Retina (tissue), 1 donor: ENCODE measurements at regions not wholly inside any gene's neighbourhood (a gene's known extent, or its start where the extent isn't known, plus 50 kb on each side); places are given as distances from the start of the nearest gene placed in this dataset.
"Not testable (repeated sequence)": the region's sequence is repeated elsewhere in the genome, so short reads cannot be mapped to it uniquely, and the experiment has no call there.

Source experiments
- DNase-seq: peaks from one replicate; pipeline ENCODE4 v3.0.0-alpha.2; 2016

DNA sequence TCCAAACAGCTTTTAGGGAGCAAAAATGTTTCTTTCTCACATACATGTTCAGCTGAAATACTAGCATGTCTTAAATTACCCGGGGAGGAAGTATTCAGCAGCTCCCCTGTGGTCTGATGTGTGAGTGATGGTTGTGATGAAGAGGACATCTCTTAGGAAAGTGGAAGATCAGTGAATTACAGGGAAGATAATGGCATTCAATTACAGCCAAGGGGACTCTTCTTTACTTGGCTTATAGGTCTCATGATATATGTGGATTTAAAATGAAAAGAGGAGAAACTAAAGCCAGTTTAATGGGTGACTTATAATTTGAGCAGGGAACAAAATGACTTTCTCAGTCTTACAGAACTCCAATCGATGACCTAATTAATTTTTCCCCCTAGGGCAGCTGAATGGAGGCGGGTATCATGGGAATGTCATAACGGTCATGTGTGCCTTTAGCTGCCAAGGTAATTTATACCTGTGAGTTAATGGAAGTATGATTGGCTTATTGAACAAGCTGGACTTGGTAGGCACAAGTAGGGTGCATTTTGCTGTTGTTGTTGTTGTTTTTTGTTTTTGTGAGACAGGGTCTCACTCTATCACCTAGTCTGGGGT, 198.8 kb downstream of the HIPK3 start:
- no peak for DNase-seq

DNA sequence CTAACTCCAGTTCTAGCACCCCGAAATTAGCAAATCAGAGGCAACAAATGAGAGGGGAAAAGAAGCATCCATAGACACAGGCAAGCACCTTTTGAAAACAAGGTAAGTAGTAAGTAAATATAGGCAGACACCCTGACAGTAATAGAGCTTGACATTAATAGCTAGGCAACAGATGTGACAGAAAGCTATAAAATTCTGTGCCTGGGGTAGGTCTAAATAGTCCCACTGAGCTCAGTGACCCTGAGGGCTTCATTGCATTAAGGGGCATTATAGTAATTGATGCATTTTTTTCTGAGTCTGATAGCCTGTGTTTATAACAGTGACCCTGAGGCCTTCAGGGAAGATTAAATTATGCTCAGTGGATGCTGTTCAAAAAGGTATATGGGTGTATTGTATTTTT, 197.1 kb downstream of the HIPK3 start:
- DNase-seq = peak; percentile 47

- no peak for DNase-seq
These were observed 195.8 kb downstream of the HIPK3 start for GRCh38 chr11:33452836-33453624.

DNA sequence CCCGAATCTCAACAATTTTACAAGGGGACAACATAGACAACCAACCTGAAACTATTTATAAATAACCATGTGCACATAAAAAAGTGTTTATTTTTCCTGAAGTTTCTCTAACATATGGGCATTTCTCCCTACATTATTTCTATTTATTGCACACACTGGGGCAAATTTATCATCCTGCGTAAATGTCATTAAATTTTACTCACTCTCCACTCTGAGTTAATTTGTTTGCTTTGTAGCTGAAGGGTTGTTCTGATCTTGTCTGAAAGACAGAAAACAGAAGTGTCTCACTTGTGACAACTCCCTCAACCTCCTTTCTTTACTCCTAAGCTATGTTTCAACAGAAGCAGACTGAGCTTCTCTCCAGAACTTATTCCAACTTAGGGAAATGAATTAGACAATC, 194.2 kb downstream of the HIPK3 start:
- no peak for DNase-seq

DNA sequence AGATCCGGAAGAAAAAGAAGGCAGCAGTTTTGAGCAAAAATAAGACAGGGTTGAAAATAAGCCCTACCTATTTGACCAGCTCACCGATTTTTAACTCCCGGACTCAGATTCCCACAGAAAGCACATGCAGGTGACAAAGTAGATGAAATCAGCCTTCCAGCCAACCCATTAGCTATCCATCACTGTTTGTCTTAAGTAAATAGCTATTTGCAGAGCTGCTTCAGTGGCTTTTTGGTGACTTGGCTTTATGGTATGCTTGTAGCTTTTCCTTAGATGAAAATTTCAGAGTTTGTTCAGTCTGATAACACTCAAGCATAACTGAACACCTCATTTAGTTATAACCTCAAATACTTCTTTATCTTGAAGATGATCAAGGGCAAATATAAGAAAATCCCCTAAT, 192.6 kb downstream of the HIPK3 start:
- no peak for DNase-seq

GRCh38 chr11:33448461-33449130, 191.4 kb downstream of the HIPK3 start:
- no peak for DNase-seq

DNA sequence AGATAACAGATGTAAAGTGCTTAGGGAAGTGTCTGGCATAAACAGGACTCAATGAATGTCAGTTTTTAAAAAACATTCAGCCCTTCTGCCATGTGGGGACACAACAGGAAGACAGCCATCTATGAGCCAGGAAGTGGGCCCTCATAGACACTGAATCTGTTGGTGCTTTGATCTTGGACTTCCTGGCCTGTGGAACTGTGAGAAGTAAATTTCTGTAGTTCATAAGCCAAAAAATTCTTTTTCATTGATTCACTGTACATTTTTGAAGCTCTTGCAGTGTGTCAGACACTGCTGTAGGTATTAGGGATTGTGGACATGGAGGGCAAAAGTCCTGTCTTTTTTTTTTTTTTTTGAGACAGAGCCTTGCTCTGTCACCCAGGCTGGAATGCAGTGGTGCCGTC, 188.6 kb downstream of the HIPK3 start:
- no peak for DNase-seq

DNA sequence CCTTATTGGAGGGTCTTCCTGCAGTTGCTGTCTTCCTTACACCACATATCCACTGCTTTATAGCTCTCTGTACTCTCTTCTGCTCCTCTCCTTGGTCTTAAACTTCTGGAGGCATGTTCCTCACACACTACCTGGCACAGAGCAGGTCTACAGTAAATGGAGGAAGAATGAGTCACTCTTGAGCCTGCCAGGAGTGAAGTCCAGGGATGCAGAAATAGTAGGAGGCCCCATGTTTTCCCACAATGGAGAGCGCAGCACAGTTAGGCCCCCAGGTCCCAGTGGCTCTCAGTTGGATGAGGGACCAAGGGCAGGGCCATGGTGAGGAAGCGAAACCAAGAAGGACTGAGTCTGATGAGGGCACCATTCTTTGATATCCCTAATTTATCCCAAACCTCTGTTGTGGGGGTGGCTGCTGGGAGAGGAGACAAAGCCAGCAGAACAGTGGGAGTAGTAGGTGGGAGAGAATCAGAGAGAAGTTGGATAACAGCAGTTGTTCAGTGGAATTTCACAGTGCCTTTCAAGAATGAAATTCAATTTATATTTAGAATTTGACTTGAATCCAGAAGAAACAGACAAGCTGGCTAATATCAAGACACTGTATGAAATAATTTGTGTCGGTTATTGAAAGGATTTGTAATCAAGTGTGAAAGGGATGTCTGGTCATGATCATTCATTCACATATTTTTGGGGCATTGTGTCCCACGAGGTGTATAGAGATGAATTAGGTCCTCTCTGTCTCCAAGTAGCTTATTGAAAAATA, 187.8 kb downstream of the HIPK3 start:
- DNase-seq = no peak

- DNase-seq = no peak
These were observed 186.5 kb downstream of the HIPK3 start for GRCh38 chr11:33443684-33444083.

- DNase-seq = no peak
These were observed 181.1 kb downstream of the HIPK3 start for GRCh38 chr11:33438301-33438700.

DNA sequence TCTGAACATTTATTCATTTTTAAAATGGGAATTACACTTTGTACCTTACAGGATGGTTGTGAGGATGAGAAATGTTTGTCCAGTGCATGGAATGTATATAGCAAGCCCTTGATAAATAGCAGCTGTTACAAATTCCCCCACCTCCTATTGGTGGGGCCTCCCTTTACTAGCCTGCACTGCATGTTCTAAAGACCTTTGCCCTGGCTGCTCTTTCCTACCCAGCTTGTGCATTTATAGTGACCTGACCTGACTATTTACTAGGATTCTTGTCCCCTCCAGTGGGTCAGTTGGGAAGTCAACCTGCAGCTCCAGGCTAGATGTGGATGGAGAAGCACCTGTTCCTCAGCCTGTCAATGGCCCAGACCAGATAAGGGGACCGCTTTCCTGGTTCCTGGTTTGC, 180.3 kb downstream of the HIPK3 start:
- no peak for DNase-seq

DNA sequence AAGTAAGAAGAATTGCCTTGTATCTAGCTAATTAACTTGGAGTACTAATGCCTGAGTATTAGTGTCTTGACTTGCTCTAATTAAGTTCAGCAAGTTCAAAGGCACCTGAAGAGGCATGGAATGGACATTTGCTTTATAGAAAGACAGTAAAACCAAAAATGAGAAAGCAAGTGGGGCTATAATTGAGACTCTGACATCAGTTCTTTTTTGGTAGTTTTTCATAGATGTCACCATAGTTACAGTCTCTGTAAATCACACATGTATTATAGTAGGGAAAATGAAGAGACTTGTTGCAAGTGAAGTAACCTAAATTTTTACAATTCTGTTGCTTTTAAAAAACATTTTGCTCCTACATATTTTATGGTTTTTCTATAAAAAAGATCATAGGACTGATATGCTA, 178.0 kb downstream of the HIPK3 start:
- DNase-seq = no peak

DNA sequence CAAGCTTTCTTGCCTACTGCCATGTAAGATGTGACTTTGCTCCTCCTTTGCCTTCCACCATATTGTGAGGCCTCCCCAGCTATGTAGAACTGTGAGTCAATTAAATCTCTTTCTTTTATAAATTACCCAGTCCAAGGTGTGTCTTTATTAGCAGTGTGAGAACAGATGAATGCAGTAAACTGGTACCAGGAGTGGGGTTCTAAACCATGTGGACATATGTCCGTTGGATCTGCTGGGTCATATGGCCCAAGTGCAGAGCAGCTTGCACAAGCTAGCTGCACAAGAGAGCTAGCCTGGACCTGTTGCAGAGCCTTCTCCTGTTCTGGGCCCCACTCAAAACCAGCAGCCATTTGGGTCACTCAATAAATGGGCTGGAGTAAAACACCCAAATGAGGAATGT, 177.1 kb downstream of the HIPK3 start:
- no peak for DNase-seq

- DNase-seq = not testable (repeated sequence)
These were observed 171.3 kb downstream of the HIPK3 start for GRCh38 chr11:33428435-33428834.

GRCh38 chr11:33420959-33421566, 163.9 kb downstream of the HIPK3 start:
- DNase-seq = peak; percentile 22

DNA sequence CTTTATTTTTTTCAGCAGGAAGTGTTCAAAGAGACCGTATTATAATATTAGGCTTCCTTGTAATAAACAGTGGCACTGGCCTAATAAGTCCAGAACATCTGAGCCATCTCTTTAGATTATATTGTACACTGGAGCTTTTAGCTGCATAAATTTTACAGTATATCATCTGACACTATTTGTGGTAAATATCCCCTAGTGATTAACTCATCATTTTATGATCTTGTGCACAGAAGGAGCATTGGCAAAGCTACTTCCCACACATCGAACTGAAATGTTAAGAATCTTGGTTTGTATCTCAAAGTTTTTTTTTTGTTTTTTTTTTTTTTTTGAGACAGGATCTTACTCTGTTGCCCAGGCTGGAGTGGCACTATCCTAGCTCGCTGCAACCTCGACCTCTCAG, 162.7 kb downstream of the HIPK3 start:
- no peak for DNase-seq

- no peak for DNase-seq
These were observed 159.9 kb downstream of the HIPK3 start for GRCh38 chr11:33417121-33417520.

GRCh38 chr11:33413301-33413700, 156.1 kb downstream of the HIPK3 start:
- DNase-seq = no peak

GRCh38 chr11:33412241-33412640, 155.1 kb downstream of the HIPK3 start:
- DNase-seq = peak; percentile 26

GRCh38 chr11:33411751-33412150, 154.6 kb downstream of the HIPK3 start:
- no peak for DNase-seq

- no peak for DNase-seq
These were observed 153.0 kb downstream of the HIPK3 start for GRCh38 chr11:33410086-33410765.
